GM18909 (cell line): ENCODE measurements at regions not wholly inside any gene's neighbourhood (a gene's known extent, or its start where the extent isn't known, plus 50 kb on each side); places are given as distances from the start of the nearest gene placed in this dataset.

Experiments
- ATAC-seq: cut with Tn5 transposase; IDR thresholded peaks from one replicate; pipeline ENCODE4 v1.9.1; 2021; ENCODE audit warnings: mild to moderate bottlenecking; ENCODE audit not compliant: unreplicated experiment, poor library complexity

GRCh38 chr22:49031746-49032330 lies 795.8 kb downstream of the BRD1 start:
- no peak for ATAC-seq

- no peak for ATAC-seq
These were observed 799.6 kb downstream of the BRD1 start for GRCh38 chr22:49028111-49028510.

- ATAC-seq, result no peak
These were observed 800.4 kb downstream of the BRD1 start for GRCh38 chr22:49027368-49027670.

- ATAC-seq, result no peak
These were observed 800.9 kb downstream of the BRD1 start for GRCh38 chr22:49026494-49027367.

GRCh38 chr22:49025791-49026493 lies 801.7 kb downstream of the BRD1 start:
- ATAC-seq, result no peak

GRCh38 chr22:49024775-49025440 lies 802.8 kb downstream of the BRD1 start:
- ATAC-seq, result no peak

GRCh38 chr22:49023879-49024774 lies 803.5 kb downstream of the BRD1 start:
- ATAC-seq, result no peak

- no peak for ATAC-seq
These were observed 804.4 kb downstream of the BRD1 start for GRCh38 chr22:49023161-49023878.

GRCh38 chr22:49022816-49023160 lies 804.9 kb downstream of the BRD1 start:
- no peak for ATAC-seq

GRCh38 chr22:49021926-49022815 lies 805.5 kb downstream of the BRD1 start:
- ATAC-seq, result no peak

- ATAC-seq, result no peak
These were observed 806.3 kb downstream of the BRD1 start for GRCh38 chr22:49021131-49021925.

GRCh38 chr22:49019737-49020713 lies 807.6 kb downstream of the BRD1 start:
- ATAC-seq, result no peak

- no peak for ATAC-seq
These were observed 809.1 kb downstream of the BRD1 start for GRCh38 chr22:49018601-49019000.

GRCh38 chr22:49017482-49018329 lies 810.0 kb downstream of the BRD1 start:
- no peak for ATAC-seq

GRCh38 chr22:49016909-49017481 lies 810.7 kb downstream of the BRD1 start:
- no peak for ATAC-seq
